HL-60 (cell line): ENCODE measurements at regions not wholly inside any gene's neighbourhood (a gene's known extent, or its start where the extent isn't known, plus 50 kb on each side); places are given as distances from the start of the nearest gene placed in this dataset.

Experiments
- DNase-seq, 2 experiments: peaks; one replicate each; pipeline ENCODE4 v3.0.0-alpha.2; 2010 to 2020; ENCODE audit warnings: low read depth in 1 of 2, low spot score in 1 of 2
- H3K27ac ChIP-seq: fragments of 250-450 bp; sonication (Bioruptor Pico); replicated peaks from 2 replicates; pipeline ENCODE4 v1.5.1; 2020; ENCODE audit warnings: mild to moderate bottlenecking, moderate library complexity
- H3K27me3 ChIP-seq: fragments of 250-450 bp; sonication (Bioruptor Pico); 2 replicates; pipeline ENCODE4 v1.5.1; 2021; ENCODE audit warnings: mild to moderate bottlenecking, moderate library complexity; ENCODE audit not compliant: insufficient read depth, poor library complexity, severe bottlenecking
- H3K4me3 ChIP-seq: replicated peaks from 2 replicates; pipeline ENCODE4 v1.5.1; 2011; ENCODE audit warnings: mild to moderate bottlenecking, control low read depth, low read length; ENCODE audit not compliant: insufficient read depth
- CTCF ChIP-seq: IDR thresholded peaks from one replicate; pipeline ENCODE4 v1.5.1; 2011; ENCODE audit warnings: low read length, control low read depth, inconsistent platforms; ENCODE audit not compliant: insufficient read depth
- GABPA ChIP-seq: IDR thresholded peaks from 2 replicates; pipeline ENCODE4 v1.6.1; 2012; ENCODE audit warnings: low read depth
- POLR2AphosphoS5 ChIP-seq: IDR thresholded peaks from 2 replicates; pipeline ENCODE4 v1.6.1; 2012; ENCODE audit warnings: low read depth
- REST ChIP-seq: IDR thresholded peaks from 2 replicates; pipeline ENCODE4 v1.6.1; 2012; ENCODE audit warnings: low read depth; ENCODE audit not compliant: insufficient replicate concordance
- SPI1 ChIP-seq: IDR thresholded peaks from 2 replicates; pipeline ENCODE4 v1.6.1; 2012; ENCODE audit warnings: low read depth, mild to moderate bottlenecking, borderline replicate concordance

GRCh38 chr6:11298651-11299420 lies 66.4 kb upstream of the NEDD9 start:
- Histone ChIP-seq H3K4me3 (no peak overlapping the region), H3K27ac (no peak overlapping the region), H3K27me3 (no peaks in the 10 kb centered on the region)
- TF ChIP-seq GABPA, result no peak
- TF ChIP-seq SPI1, result no peak
- no peak for TF ChIP-seq POLR2AphosphoS5
- no peak for TF ChIP-seq CTCF
- TF ChIP-seq REST, result no peak
- DNase-seq, result no peak

- no peaks in the 10 kb centered on the region for H3K27me3 ChIP-seq
- no peak overlapping the region for H3K4me3 ChIP-seq
- H3K27ac ChIP-seq, result no peak overlapping the region
- DNase-seq, result no peak
- TF ChIP-seq CTCF, result no peak
- TF ChIP-seq GABPA, result no peak
- TF ChIP-seq SPI1, result no peak
- TF ChIP-seq POLR2AphosphoS5, result no peak
- no peak for TF ChIP-seq REST
Observed at GRCh38 chr6:11297376-11297729, 64.9 kb upstream of the NEDD9 start.

- TF ChIP-seq REST (no peak), POLR2AphosphoS5 (no peak), GABPA (no peak), CTCF (no peak), SPI1 (no peak)
- no peak for DNase-seq
Observed at GRCh38 chr6:11296449-11297375, 64.2 kb upstream of the NEDD9 start.

More at GRCh38 chr6:11296449-11297375, 64.2 kb upstream of the NEDD9 start:
- H3K27me3 ChIP-seq, result no peaks in the 10 kb centered on the region
- H3K4me3 ChIP-seq, result no peak overlapping the region
- no peak overlapping the region for H3K27ac ChIP-seq
